PFSK-1 (cell line): ENCODE measurements at regions not wholly inside any gene's neighbourhood (a gene's known extent, or its start where the extent isn't known, plus 50 kb on each side); places are given as distances from the start of the nearest gene placed in this dataset.

Experiments
- FOXP2 ChIP-seq: optimal IDR thresholded peaks from 2 replicates; pipeline ENCODE3; 2011; ENCODE audit warnings: borderline replicate concordance, control low read depth, inconsistent platforms; ENCODE audit not compliant: insufficient read depth; ENCODE audit errors: extremely low read length, extremely low read depth
- POLR2AphosphoS5 ChIP-seq: IDR thresholded peaks from 2 replicates; pipeline ENCODE4 v1.6.1; 2012; ENCODE audit warnings: low read depth, mild to moderate bottlenecking, control low read depth, low read length, moderate library complexity
- REST ChIP-seq, 2 experiments: IDR thresholded peaks; 2 replicates each; pipeline versions ENCODE4 v1.6.1 to v1.8.0; 2011 to 2012; ENCODE audit warnings: low read depth in 2 of 2, low read length in 2 of 2, control low read depth in 1 of 2, inconsistent platforms in 1 of 2, mild to moderate bottlenecking in 1 of 2, moderate library complexity in 1 of 2; ENCODE audit not compliant: insufficient read depth in 1 of 2
- SIN3A ChIP-seq: IDR thresholded peaks from 2 replicates; pipeline ENCODE4 v1.6.1; 2012; ENCODE audit warnings: mild to moderate bottlenecking, low read length, moderate library complexity, borderline replicate concordance; ENCODE audit not compliant: insufficient read depth
- TAF1 ChIP-seq: IDR thresholded peaks from 2 replicates; pipeline ENCODE4 v1.6.1; 2012; ENCODE audit warnings: low read length, control low read depth, borderline replicate concordance; ENCODE audit not compliant: insufficient read depth

- TF ChIP-seq TAF1 (no peak), REST (IDR thresholded peaks at IDR 0.05; ENCODE audit: insufficient read depth in 1 of 2, low read depth in 2 of 2, low read length in 2 of 2) (no peak), SIN3A (no peak), FOXP2 (no peak), POLR2AphosphoS5 (no peak)
Measured at GRCh38 chr17:14514973-14515372, 214.1 kb downstream of the HS3ST3B1 start.

- TF ChIP-seq REST (IDR thresholded peaks at IDR 0.05; ENCODE audit: insufficient read depth in 1 of 2, low read depth in 2 of 2, low read length in 2 of 2) (no peak), TAF1 (no peak), POLR2AphosphoS5 (no peak), FOXP2 (no peak), SIN3A (no peak)
Measured at GRCh38 chr17:14513835-14514234, 213.0 kb downstream of the HS3ST3B1 start.

- no peak for TF ChIP-seq FOXP2
- no peak for TF ChIP-seq TAF1
- TF ChIP-seq SIN3A = no peak
- TF ChIP-seq REST (IDR thresholded peaks at IDR 0.05; ENCODE audit: insufficient read depth in 1 of 2, low read depth in 2 of 2, low read length in 2 of 2) = no peak
- TF ChIP-seq POLR2AphosphoS5 = no peak
Measured at GRCh38 chr17:14510136-14510535, 209.3 kb downstream of the HS3ST3B1 start.

GRCh38 chr17:14508156-14508555, 207.3 kb downstream of the HS3ST3B1 start:
- TF ChIP-seq POLR2AphosphoS5 = no peak

- TF ChIP-seq SIN3A (no peak), POLR2AphosphoS5 (no peak), FOXP2 (no peak), REST (IDR thresholded peaks at IDR 0.05; ENCODE audit: insufficient read depth in 1 of 2, low read depth in 2 of 2, low read length in 2 of 2) (no peak)
Measured at GRCh38 chr17:14506364-14506763, 205.5 kb downstream of the HS3ST3B1 start.

- TF ChIP-seq TAF1 (no peak), SIN3A (no peak), REST (IDR thresholded peaks at IDR 0.05; ENCODE audit: insufficient read depth in 1 of 2, low read depth in 2 of 2, low read length in 2 of 2) (no peak), FOXP2 (no peak), POLR2AphosphoS5 (no peak)
Measured at GRCh38 chr17:14505606-14506005, 204.7 kb downstream of the HS3ST3B1 start.
